GM23338 (cell line): ENCODE measurements at regions not wholly inside any gene's neighbourhood (a gene's known extent, or its start where the extent isn't known, plus 50 kb on each side); places are given as distances from the start of the nearest gene placed in this dataset.

Experiments used
- ATAC-seq: fragments of 200-7000 bp; cut with Tn5 transposase; 3 replicates; pipeline ENCODE4 v1.9.1; 2020
- DNase-seq: peaks from one replicate; pipeline ENCODE4 v3.0.0-alpha.2; 2015; ENCODE audit warnings: low spot score
- H2AFZ ChIP-seq: fragments of 200-600 bp; sonication (generic); 2 replicates; pipeline ENCODE4 v1.8.0; 2016; ENCODE audit warnings: antibody characterized with exemption, mild to moderate bottlenecking, moderate library complexity
- H3F3A ChIP-seq: fragments of 200-600 bp; sonication (generic); replicated peaks from 2 replicates; pipeline ENCODE4 v1.8.0; 2017; ENCODE audit warnings: antibody characterized with exemption, mixed run types, low read depth
- H3K27ac ChIP-seq: fragments of 200-600 bp; sonication (generic); 2 replicates; pipeline ENCODE4 v1.6.1; 2016; ENCODE audit warnings: low read depth
- H3K27me3 ChIP-seq: fragments of 200-600 bp; sonication (generic); 2 replicates; pipeline ENCODE4 v1.8.0; 2016; ENCODE audit warnings: mild to moderate bottlenecking, mixed run types, moderate library complexity; ENCODE audit not compliant: insufficient read depth
- H3K36me3 ChIP-seq: fragments of 200-600 bp; sonication (generic); 2 replicates; pipeline ENCODE4 v1.8.0; 2016; ENCODE audit warnings: mild to moderate bottlenecking; ENCODE audit not compliant: insufficient read depth
- H3K4me1 ChIP-seq: fragments of 200-600 bp; sonication (generic); 2 replicates; pipeline ENCODE4 v1.8.0; 2016; ENCODE audit warnings: mild to moderate bottlenecking, moderate library complexity; ENCODE audit not compliant: insufficient read depth
- H3K4me2 ChIP-seq: fragments of 200-600 bp; sonication (generic); 2 replicates; pipeline ENCODE4 v1.7.1; 2017; ENCODE audit warnings: mixed run types
- H3K4me3 ChIP-seq: fragments of 200-600 bp; sonication (generic); 2 replicates; pipeline ENCODE4 v1.6.1; 2016; ENCODE audit warnings: mixed run types
- H3K79me2 ChIP-seq: fragments of 200-600 bp; sonication (generic); replicated peaks from 2 replicates; pipeline ENCODE4 v1.8.0; 2017; ENCODE audit warnings: mild to moderate bottlenecking; ENCODE audit not compliant: insufficient read depth
- H3K9me2 ChIP-seq: fragments of 200-600 bp; sonication (generic); 2 replicates; pipeline ENCODE4 v1.8.0; 2017; ENCODE audit not compliant: insufficient read depth
- H4K20me1 ChIP-seq: fragments of 200-600 bp; sonication (generic); replicated peaks from 2 replicates; pipeline ENCODE4 v1.8.0; 2017; ENCODE audit warnings: mild to moderate bottlenecking; ENCODE audit not compliant: insufficient read depth
- H3K27ac Mint-ChIP-seq: 2 replicates; pipeline ENCODE4 v1.8.0; 2020; ENCODE audit warnings: inconsistent platforms, mild to moderate bottlenecking, moderate library complexity, mixed read lengths
- H3K27me3 Mint-ChIP-seq: 3 replicates; pipeline ENCODE4 v1.8.0; 2022; ENCODE audit warnings: low read depth, mild to moderate bottlenecking, moderate library complexity, mixed read lengths, inconsistent platforms; ENCODE audit not compliant: insufficient read depth, poor library complexity
- H3K36me3 Mint-ChIP-seq: 3 replicates; pipeline ENCODE4 v1.8.0; 2021; ENCODE audit warnings: low read depth, mild to moderate bottlenecking, inconsistent platforms, moderate library complexity, mixed read lengths
- H3K4me1 Mint-ChIP-seq: 3 replicates; pipeline ENCODE4 v1.8.0; 2020; ENCODE audit warnings: mild to moderate bottlenecking, inconsistent platforms, mixed read lengths
- H3K4me3 Mint-ChIP-seq: 3 replicates; pipeline ENCODE4 v1.8.0; 2021; ENCODE audit warnings: moderate library complexity, mild to moderate bottlenecking, inconsistent platforms, mixed read lengths
- H3K9me3 Mint-ChIP-seq: 3 replicates; pipeline ENCODE4 v1.8.0; 2020; ENCODE audit warnings: moderate library complexity, mild to moderate bottlenecking, inconsistent platforms, mixed read lengths
- CREB1 ChIP-seq: fragments of 250-450 bp; sonication (Bioruptor Pico); IDR thresholded peaks from 2 replicates; pipeline ENCODE4 v1.5.0; 2020; ENCODE audit warnings: low read depth, mild to moderate bottlenecking, moderate library complexity
- EZH2 ChIP-seq: fragments of 200-600 bp; sonication (generic); IDR thresholded peaks from one replicate; pipeline ENCODE4 v1.8.0; 2017; ENCODE audit warnings: antibody characterized with exemption, mild to moderate bottlenecking, low read depth; ENCODE audit not compliant: unreplicated experiment
- TF ChIP-seq, protein P1 (sequence below): IDR thresholded peaks from 2 replicates; pipeline ENCODE4 v1.6.1; 2016; ENCODE audit warnings: antibody characterized with exemption
- TF ChIP-seq, protein P2 (sequence below): fragments of 250-450 bp; sonication (Bioruptor Pico); IDR thresholded peaks from 2 replicates; pipeline ENCODE4 v1.5.0; 2020; ENCODE audit warnings: mild to moderate bottlenecking, moderate library complexity
- TF ChIP-seq, protein P3 (sequence below): IDR thresholded peaks from one replicate; pipeline ENCODE4 v1.6.1; 2018; ENCODE audit warnings: antibody characterized with exemption; ENCODE audit not compliant: unreplicated experiment

DNA sequence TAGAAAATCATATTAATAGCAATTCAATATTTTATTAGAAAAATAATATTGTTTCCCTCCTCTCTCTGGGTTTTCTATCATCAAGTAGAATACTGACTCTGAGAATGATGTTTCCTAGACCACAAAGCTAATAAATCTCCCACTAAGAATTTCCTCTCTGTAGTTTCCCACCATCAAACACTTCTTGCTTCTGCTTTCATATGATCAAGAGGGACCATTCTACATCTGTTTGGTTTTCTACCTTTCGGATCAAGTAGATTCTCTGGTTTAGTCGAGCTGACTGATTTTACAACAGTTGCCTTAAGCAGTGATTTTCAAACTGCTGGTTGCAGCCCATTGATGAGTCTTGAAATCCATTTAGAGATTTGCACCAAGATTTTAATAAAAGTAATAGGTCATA, 240.2 kb upstream of the PTBP2 start:
- H3K27ac ChIP-seq, result no peak overlapping the region
- no peak overlapping the region for H2AFZ ChIP-seq
- no peaks in the 10 kb centered on the region for H3K36me3 ChIP-seq
- Mint-ChIP-seq H3K9me3 (no peaks in the 10 kb centered on the region), H3K36me3 (no peaks in the 10 kb centered on the region), H3K4me1 (peaks cover 18% of the 10 kb centered on the region; the same call in 2 of the 3 replicates), H3K27ac (no peak overlapping the region), H3K4me3 (no peak overlapping the region), H3K27me3 (peaks cover 44% of the 10 kb centered on the region)
- H3K4me1 ChIP-seq, result peaks cover 17% of the 10 kb centered on the region
- no peaks in the 10 kb centered on the region for H3K79me2 ChIP-seq
- TF ChIP-seq CREB1 (CRISPR knock-in tag) (no peak), EZH2 (no peak)
- TF ChIP-seq, protein P1, sequence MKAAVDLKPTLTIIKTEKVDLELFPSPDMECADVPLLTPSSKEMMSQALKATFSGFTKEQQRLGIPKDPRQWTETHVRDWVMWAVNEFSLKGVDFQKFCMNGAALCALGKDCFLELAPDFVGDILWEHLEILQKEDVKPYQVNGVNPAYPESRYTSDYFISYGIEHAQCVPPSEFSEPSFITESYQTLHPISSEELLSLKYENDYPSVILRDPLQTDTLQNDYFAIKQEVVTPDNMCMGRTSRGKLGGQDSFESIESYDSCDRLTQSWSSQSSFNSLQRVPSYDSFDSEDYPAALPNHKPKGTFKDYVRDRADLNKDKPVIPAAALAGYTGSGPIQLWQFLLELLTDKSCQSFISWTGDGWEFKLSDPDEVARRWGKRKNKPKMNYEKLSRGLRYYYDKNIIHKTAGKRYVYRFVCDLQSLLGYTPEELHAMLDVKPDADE, result no peak
- TF ChIP-seq, protein P2, sequence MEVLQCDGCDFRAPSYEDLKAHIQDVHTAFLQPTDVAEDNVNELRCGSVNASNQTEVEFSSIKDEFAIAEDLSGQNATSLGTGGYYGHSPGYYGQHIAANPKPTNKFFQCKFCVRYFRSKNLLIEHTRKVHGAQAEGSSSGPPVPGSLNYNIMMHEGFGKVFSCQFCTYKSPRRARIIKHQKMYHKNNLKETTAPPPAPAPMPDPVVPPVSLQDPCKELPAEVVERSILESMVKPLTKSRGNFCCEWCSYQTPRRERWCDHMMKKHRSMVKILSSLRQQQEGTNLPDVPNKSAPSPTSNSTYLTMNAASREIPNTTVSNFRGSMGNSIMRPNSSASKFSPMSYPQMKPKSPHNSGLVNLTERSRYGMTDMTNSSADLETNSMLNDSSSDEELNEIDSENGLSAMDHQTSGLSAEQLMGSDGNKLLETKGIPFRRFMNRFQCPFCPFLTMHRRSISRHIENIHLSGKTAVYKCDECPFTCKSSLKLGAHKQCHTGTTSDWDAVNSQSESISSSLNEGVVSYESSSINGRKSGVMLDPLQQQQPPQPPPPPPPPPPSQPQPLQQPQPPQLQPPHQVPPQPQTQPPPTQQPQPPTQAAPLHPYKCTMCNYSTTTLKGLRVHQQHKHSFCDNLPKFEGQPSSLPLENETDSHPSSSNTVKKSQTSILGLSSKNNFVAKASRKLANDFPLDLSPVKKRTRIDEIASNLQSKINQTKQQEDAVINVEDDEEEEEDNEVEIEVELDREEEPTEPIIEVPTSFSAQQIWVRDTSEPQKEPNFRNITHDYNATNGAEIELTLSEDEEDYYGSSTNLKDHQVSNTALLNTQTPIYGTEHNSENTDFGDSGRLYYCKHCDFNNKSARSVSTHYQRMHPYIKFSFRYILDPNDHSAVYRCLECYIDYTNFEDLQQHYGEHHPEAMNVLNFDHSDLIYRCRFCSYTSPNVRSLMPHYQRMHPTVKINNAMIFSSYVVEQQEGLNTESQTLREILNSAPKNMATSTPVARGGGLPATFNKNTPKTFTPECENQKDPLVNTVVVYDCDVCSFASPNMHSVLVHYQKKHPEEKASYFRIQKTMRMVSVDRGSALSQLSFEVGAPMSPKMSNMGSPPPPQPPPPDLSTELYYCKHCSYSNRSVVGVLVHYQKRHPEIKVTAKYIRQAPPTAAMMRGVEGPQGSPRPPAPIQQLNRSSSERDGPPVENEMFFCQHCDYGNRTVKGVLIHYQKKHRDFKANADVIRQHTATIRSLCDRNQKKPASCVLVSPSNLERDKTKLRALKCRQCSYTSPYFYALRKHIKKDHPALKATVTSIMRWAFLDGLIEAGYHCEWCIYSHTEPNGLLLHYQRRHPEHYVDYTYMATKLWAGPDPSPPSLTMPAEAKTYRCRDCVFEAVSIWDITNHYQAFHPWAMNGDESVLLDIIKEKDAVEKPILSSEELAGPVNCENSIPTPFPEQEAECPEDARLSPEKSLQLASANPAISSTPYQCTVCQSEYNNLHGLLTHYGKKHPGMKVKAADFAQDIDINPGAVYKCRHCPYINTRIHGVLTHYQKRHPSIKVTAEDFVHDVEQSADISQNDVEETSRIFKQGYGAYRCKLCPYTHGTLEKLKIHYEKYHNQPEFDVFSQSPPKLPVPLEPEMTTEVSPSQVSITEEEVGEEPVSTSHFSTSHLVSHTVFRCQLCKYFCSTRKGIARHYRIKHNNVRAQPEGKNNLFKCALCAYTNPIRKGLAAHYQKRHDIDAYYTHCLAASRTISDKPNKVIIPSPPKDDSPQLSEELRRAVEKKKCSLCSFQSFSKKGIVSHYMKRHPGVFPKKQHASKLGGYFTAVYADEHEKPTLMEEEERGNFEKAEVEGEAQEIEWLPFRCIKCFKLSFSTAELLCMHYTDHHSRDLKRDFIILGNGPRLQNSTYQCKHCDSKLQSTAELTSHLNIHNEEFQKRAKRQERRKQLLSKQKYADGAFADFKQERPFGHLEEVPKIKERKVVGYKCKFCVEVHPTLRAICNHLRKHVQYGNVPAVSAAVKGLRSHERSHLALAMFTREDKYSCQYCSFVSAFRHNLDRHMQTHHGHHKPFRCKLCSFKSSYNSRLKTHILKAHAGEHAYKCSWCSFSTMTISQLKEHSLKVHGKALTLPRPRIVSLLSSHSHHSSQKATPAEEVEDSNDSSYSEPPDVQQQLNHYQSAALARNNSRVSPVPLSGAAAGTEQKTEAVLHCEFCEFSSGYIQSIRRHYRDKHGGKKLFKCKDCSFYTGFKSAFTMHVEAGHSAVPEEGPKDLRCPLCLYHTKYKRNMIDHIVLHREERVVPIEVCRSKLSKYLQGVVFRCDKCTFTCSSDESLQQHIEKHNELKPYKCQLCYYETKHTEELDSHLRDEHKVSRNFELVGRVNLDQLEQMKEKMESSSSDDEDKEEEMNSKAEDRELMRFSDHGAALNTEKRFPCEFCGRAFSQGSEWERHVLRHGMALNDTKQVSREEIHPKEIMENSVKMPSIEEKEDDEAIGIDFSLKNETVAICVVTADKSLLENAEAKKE (CRISPR knock-in tag), result no peak
- TF ChIP-seq, protein P3, sequence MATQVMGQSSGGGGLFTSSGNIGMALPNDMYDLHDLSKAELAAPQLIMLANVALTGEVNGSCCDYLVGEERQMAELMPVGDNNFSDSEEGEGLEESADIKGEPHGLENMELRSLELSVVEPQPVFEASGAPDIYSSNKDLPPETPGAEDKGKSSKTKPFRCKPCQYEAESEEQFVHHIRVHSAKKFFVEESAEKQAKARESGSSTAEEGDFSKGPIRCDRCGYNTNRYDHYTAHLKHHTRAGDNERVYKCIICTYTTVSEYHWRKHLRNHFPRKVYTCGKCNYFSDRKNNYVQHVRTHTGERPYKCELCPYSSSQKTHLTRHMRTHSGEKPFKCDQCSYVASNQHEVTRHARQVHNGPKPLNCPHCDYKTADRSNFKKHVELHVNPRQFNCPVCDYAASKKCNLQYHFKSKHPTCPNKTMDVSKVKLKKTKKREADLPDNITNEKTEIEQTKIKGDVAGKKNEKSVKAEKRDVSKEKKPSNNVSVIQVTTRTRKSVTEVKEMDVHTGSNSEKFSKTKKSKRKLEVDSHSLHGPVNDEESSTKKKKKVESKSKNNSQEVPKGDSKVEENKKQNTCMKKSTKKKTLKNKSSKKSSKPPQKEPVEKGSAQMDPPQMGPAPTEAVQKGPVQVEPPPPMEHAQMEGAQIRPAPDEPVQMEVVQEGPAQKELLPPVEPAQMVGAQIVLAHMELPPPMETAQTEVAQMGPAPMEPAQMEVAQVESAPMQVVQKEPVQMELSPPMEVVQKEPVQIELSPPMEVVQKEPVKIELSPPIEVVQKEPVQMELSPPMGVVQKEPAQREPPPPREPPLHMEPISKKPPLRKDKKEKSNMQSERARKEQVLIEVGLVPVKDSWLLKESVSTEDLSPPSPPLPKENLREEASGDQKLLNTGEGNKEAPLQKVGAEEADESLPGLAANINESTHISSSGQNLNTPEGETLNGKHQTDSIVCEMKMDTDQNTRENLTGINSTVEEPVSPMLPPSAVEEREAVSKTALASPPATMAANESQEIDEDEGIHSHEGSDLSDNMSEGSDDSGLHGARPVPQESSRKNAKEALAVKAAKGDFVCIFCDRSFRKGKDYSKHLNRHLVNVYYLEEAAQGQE, result no peak
- DNase-seq (no peak), ATAC-seq (no peak)
- H3K4me3 ChIP-seq, result no peak overlapping the region
- H3F3A ChIP-seq, result no peaks in the 10 kb centered on the region
- no peak overlapping the region for H3K4me2 ChIP-seq
- H3K27me3 ChIP-seq, result peaks cover 77% of the 10 kb centered on the region
- H4K20me1 ChIP-seq, result peaks cover 4% of the 10 kb centered on the region; the same call in 1 of the 2 replicates
- no peaks in the 10 kb centered on the region for H3K9me2 ChIP-seq
